GM21825 (cell line): ENCODE measurements at regions not wholly inside any gene's neighbourhood (a gene's known extent, or its start where the extent isn't known, plus 50 kb on each side); places are given as distances from the start of the nearest gene placed in this dataset.

ENCODE experiments used
- ATAC-seq: cut with Tn5 transposase; IDR thresholded peaks from one replicate; pipeline ENCODE4 v1.9.1; 2021; ENCODE audit warnings: mild to moderate bottlenecking, moderate library complexity; ENCODE audit not compliant: unreplicated experiment

- ATAC-seq = no peak
These were observed 81.9 kb upstream of the CCDC28A start for GRCh38 chr6:138691595-138692057.

GRCh38 chr6:138692058-138692977 lies 81.3 kb upstream of the CCDC28A start:
- ATAC-seq = peak; percentile 58

- ATAC-seq = peak; percentile 61
These were observed 80.3 kb upstream of the CCDC28A start for GRCh38 chr6:138692978-138693909.

GRCh38 chr6:138695193-138695592 lies 78.4 kb upstream of the CCDC28A start:
- ATAC-seq = no peak

- no peak for ATAC-seq
These were observed 59.1 kb upstream of the CCDC28A start for GRCh38 chr6:138714493-138714892.

- no peak for ATAC-seq
These were observed 57.6 kb upstream of the CCDC28A start for GRCh38 chr6:138716013-138716412.

- no peak for ATAC-seq
These were observed 56.5 kb upstream of the CCDC28A start for GRCh38 chr6:138716971-138717665.

- ATAC-seq = no peak
These were observed 54.4 kb upstream of the CCDC28A start for GRCh38 chr6:138719011-138719635.

GRCh38 chr6:138719744-138720143 lies 53.8 kb upstream of the CCDC28A start:
- no peak for ATAC-seq

- ATAC-seq = no peak
These were observed 50.9 kb upstream of the CCDC28A start for GRCh38 chr6:138722425-138723371.
